ENCODE measurements at regions not wholly inside any gene's neighbourhood (a gene's known extent, or its start where the extent isn't known, plus 50 kb on each side); places are given as distances from the start of the nearest gene placed in this dataset.

DNA sequence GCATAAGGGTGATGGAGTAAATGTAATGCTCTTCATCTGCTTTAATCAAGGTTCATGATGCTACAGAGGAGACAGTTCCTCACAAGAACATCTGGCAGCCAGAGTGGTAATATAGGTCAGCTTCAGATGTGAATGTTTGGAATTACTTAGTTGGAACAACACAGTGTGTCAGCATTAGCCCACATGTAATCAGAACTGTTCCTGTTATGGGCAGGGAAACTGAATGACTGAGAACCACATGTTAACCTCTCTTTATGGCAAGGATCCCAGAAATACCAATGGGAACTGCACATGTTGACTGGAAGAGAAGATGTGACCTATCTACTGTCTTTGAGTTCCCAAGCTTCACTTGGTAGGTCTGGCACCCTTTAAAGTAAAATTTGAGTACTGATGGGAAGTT, 390.1 kb upstream of the PDE3A start:
- no peak overlapping the region for H3K27ac Mint-ChIP-seq
- H3K27me3 Mint-ChIP-seq: no peaks in the 10 kb centered on the region
- Histone ChIP-seq H3K4me3 (ENCODE audit: low read depth, low read length) (no peak overlapping the region), H3K27ac (ENCODE audit: insufficient read depth, low read length, poor library complexity, severe bottlenecking) (no peak overlapping the region), H3K36me3 (ENCODE audit: control insufficient read depth, insufficient read depth, low read length) (no peaks in the 10 kb centered on the region), H3K4me1 (ENCODE audit: control insufficient read depth, insufficient read depth, low read length, poor library complexity, severe bottlenecking) (no peaks in the 10 kb centered on the region), H3K9me3 (ENCODE audit: control insufficient read depth in 2 of 2, low read length in 2 of 2) (no peaks in the 10 kb centered on the region), H3K27me3 (ENCODE audit: control insufficient read depth, insufficient read depth, low read length) (no peaks in the 10 kb centered on the region)
- no peaks in the 10 kb centered on the region for H3K36me3 Mint-ChIP-seq
- H3K4me3 Mint-ChIP-seq: no peak overlapping the region
- H3K4me1 Mint-ChIP-seq: no peaks in the 10 kb centered on the region
- no peak for DNase-seq
- H3K9me3 Mint-ChIP-seq: peaks cover 0 to 7% (median 0%) of the 10 kb centered on the region in 7 donors
- no peak for ATAC-seq (ENCODE audit: low read depth in 2 of 2)

DNA sequence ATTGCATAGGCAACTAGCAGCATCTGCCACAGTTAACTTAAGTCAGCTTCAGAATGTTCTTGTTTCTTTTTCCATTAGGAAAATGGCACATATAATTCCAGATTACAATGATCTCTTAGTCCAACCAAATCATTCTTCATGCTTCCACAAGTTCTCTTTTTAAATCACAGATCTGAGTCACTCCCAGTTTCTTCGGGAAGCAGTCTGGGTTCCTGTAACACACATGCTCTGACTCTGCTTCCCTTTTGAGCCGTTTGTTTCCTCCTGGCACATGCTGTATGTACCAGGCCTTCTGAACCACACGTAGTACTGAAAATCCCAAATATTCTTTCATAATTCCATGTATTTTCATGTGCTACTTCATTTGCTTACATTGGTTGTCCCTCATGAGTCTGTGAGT, 388.8 kb upstream of the PDE3A start:
- Mint-ChIP-seq H3K36me3 (no peaks in the 10 kb centered on the region), H3K4me3 (no peak overlapping the region)
- no peak for DNase-seq

DNA sequence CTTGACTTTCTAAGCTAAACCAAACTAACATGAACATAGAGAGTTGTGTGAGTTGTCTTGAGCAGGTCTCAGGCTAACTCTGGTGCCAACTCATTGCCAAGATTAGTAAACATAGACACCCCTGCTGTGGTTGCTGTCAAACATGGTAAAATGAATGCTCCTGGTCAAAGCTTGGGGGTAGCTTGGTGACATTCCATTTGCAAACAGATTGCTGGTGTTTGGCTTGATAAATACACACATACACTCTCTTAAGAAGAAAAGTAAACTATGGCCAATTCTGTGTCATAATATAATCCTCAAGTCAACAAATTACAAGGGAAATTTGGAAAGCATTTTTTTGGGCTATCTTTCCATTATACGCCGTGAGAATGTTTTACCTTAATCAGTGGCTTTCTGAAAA, 386.4 kb upstream of the PDE3A start:
- Histone ChIP-seq H3K4me1 (ENCODE audit: control insufficient read depth, insufficient read depth, low read length, poor library complexity, severe bottlenecking) (no peaks in the 10 kb centered on the region), H3K9me3 (ENCODE audit: control insufficient read depth in 2 of 2, low read length in 2 of 2) (no peaks in the 10 kb centered on the region), H3K27me3 (ENCODE audit: control insufficient read depth, insufficient read depth, low read length) (no peaks in the 10 kb centered on the region), H3K27ac (ENCODE audit: insufficient read depth, low read length, poor library complexity, severe bottlenecking) (no peak overlapping the region), H3K36me3 (ENCODE audit: control insufficient read depth, insufficient read depth, low read length) (no peaks in the 10 kb centered on the region), H3K4me3 (ENCODE audit: low read depth, low read length) (no peak overlapping the region)
- Mint-ChIP-seq H3K36me3 (no peaks in the 10 kb centered on the region), H3K27me3 (no peaks in the 10 kb centered on the region), H3K9me3 (peaks cover 0 to 11% (median 3%) of the 10 kb centered on the region in 7 donors), H3K27ac (no peak overlapping the region), H3K4me1 (no peaks in the 10 kb centered on the region), H3K4me3 (no peak overlapping the region)
- ATAC-seq (ENCODE audit: low read depth in 2 of 2) (no peak), DNase-seq (no peak)

More for the DNA sequence above, 388.8 kb upstream of the PDE3A start:
- no peaks in the 10 kb centered on the region for H3K4me1 ChIP-seq (ENCODE audit: control insufficient read depth, insufficient read depth, low read length, poor library complexity, severe bottlenecking)
- Mint-ChIP-seq H3K27me3 (no peaks in the 10 kb centered on the region), H3K9me3 (peaks cover 0 to 7% (median 1%) of the 10 kb centered on the region in 7 donors), H3K4me1 (no peaks in the 10 kb centered on the region), H3K27ac (no peak overlapping the region)
- no peaks in the 10 kb centered on the region for H3K27me3 ChIP-seq (ENCODE audit: control insufficient read depth, insufficient read depth, low read length)
- H3K36me3 ChIP-seq (ENCODE audit: control insufficient read depth, insufficient read depth, low read length): no peaks in the 10 kb centered on the region
- H3K27ac ChIP-seq (ENCODE audit: insufficient read depth, low read length, poor library complexity, severe bottlenecking): no peak overlapping the region
- no peak for ATAC-seq (ENCODE audit: low read depth in 2 of 2)
- no peaks in the 10 kb centered on the region for H3K9me3 ChIP-seq (ENCODE audit: control insufficient read depth in 2 of 2, low read length in 2 of 2)
- H3K4me3 ChIP-seq (ENCODE audit: low read depth, low read length): no peak overlapping the region

DNA sequence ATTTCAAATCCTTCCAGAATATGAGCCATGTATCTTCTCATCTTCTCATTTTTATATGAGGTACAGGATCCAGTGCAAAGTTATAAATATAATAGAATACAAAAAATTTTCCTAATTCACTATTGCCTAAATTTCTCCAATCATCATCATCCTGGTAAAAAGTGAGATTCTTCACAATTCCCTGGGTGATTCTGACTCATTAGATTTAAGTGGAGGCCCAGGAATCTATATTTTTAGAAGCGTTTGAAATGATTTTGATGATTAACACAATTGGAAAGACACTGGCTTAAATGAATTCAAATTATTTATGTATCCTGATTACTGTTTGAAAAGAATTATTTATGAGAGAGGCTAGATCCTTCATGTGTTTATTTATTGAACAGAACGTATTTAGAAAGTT, 380.3 kb upstream of the PDE3A start:
- DNase-seq: no peak
- Histone ChIP-seq H3K4me1 (ENCODE audit: control insufficient read depth, insufficient read depth, low read length, poor library complexity, severe bottlenecking) (no peaks in the 10 kb centered on the region), H3K27ac (ENCODE audit: insufficient read depth, low read length, poor library complexity, severe bottlenecking) (no peak overlapping the region), H3K36me3 (ENCODE audit: control insufficient read depth, insufficient read depth, low read length) (no peaks in the 10 kb centered on the region), H3K27me3 (ENCODE audit: control insufficient read depth, insufficient read depth, low read length) (no peaks in the 10 kb centered on the region), H3K9me3 (ENCODE audit: control insufficient read depth in 2 of 2, low read length in 2 of 2) (no peaks in the 10 kb centered on the region), H3K4me3 (ENCODE audit: low read depth, low read length) (no peak overlapping the region)
- H3K36me3 Mint-ChIP-seq: no peaks in the 10 kb centered on the region
- ATAC-seq (ENCODE audit: low read depth in 2 of 2): no peak
- no peaks in the 10 kb centered on the region for H3K27me3 Mint-ChIP-seq
- H3K27ac Mint-ChIP-seq: no peak overlapping the region
- no peaks in the 10 kb centered on the region for H3K4me1 Mint-ChIP-seq
- H3K4me3 Mint-ChIP-seq: no peak overlapping the region
- H3K9me3 Mint-ChIP-seq: peaks cover 0 to 6% (median 2%) of the 10 kb centered on the region in 7 donors

DNA sequence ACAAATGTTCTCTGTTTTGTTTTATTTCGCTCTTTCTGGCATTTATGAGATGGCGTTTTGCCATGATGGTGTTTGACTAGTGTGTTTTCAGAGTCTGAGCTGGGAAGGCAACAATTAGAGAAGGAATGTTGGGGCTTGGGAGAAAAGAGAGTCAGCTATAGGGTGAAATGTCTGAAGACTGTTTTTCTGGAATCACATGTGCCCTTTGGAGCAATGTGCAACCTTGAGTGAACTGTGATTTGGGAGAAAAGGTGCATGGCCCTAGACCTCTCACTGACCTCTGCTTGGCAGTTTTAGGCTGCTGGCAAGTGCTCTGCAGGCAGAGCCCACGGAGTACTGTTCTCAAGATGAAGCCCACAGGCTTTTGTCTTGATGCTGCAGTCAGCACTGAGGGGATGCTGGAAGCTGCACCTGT, 379.9 kb upstream of the PDE3A start:
- Histone ChIP-seq H3K27me3 (ENCODE audit: control insufficient read depth, insufficient read depth, low read length) (no peaks in the 10 kb centered on the region), H3K9me3 (ENCODE audit: control insufficient read depth in 2 of 2, low read length in 2 of 2) (no peaks in the 10 kb centered on the region), H3K27ac (ENCODE audit: insufficient read depth, low read length, poor library complexity, severe bottlenecking) (no peak overlapping the region), H3K4me3 (ENCODE audit: low read depth, low read length) (no peak overlapping the region), H3K4me1 (ENCODE audit: control insufficient read depth, insufficient read depth, low read length, poor library complexity, severe bottlenecking) (no peaks in the 10 kb centered on the region), H3K36me3 (ENCODE audit: control insufficient read depth, insufficient read depth, low read length) (no peaks in the 10 kb centered on the region)
- no peaks in the 10 kb centered on the region for H3K36me3 Mint-ChIP-seq
- no peak overlapping the region for H3K27ac Mint-ChIP-seq
- H3K4me1 Mint-ChIP-seq: no peaks in the 10 kb centered on the region
- DNase-seq (no peak), ATAC-seq (ENCODE audit: low read depth in 2 of 2) (no peak)
- peaks cover 0 to 6% (median 3%) of the 10 kb centered on the region in 7 donors for H3K9me3 Mint-ChIP-seq
- no peaks in the 10 kb centered on the region for H3K27me3 Mint-ChIP-seq
- H3K4me3 Mint-ChIP-seq: no peak overlapping the region

DNA sequence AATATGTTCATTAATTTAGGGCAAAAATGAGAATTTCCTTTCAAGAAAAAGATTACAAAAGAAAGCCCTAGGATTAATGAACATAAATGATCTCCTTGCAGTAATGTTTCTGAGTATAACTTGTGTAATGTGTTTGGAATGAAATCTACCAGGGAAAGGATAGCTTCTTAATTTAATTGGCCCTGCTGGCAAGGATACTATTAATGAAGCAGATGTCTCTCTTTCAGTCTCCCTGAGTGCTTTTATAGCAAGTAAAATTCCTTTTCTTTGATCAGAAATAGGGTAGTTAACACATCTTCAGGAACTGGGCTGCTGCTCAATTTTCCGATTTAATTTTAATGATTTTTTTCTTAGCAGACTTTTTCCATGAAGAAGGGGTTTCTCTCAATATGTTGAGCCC, 379.4 kb upstream of the PDE3A start:
- no peak overlapping the region for H3K27ac Mint-ChIP-seq
- ATAC-seq (ENCODE audit: low read depth in 2 of 2) (no peak), DNase-seq (no peak)
- H3K4me3 Mint-ChIP-seq: no peak overlapping the region
- Histone ChIP-seq H3K27me3 (ENCODE audit: control insufficient read depth, insufficient read depth, low read length) (no peaks in the 10 kb centered on the region), H3K9me3 (ENCODE audit: control insufficient read depth in 2 of 2, low read length in 2 of 2) (no peaks in the 10 kb centered on the region), H3K4me1 (ENCODE audit: control insufficient read depth, insufficient read depth, low read length, poor library complexity, severe bottlenecking) (no peaks in the 10 kb centered on the region), H3K4me3 (ENCODE audit: low read depth, low read length) (no peak overlapping the region), H3K36me3 (ENCODE audit: control insufficient read depth, insufficient read depth, low read length) (no peaks in the 10 kb centered on the region), H3K27ac (ENCODE audit: insufficient read depth, low read length, poor library complexity, severe bottlenecking) (no peak overlapping the region)
- H3K36me3 Mint-ChIP-seq: no peaks in the 10 kb centered on the region
- H3K4me1 Mint-ChIP-seq: no peaks in the 10 kb centered on the region
- peaks cover 0 to 6% (median 3%) of the 10 kb centered on the region in 7 donors for H3K9me3 Mint-ChIP-seq
- no peaks in the 10 kb centered on the region for H3K27me3 Mint-ChIP-seq

DNA sequence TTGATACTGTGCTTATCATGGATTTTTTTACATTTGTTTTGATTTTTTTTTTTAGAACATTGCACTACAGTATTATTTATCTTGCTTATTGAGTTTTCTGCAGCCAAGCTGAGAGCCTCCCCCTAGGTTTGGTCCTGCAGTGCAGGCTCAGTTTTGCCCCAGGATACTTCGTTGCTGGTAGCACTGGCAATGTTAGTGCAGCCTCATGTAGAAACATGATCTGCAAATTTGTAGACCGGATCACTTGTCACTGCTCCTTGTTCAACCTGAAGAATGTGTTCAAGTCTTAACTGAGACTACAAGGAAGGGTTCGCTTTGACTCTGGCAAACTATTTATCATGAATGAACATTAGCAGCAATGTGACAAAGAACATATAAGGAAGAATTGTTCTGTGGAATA, 377.2 kb upstream of the PDE3A start:
- ATAC-seq (ENCODE audit: low read depth in 2 of 2) (no peak), DNase-seq (no peak)
- Mint-ChIP-seq H3K9me3 (peaks cover 0 to 7% (median 2%) of the 10 kb centered on the region in 7 donors), H3K27ac (no peak overlapping the region), H3K4me3 (no peak overlapping the region), H3K4me1 (no peaks in the 10 kb centered on the region), H3K36me3 (no peaks in the 10 kb centered on the region), H3K27me3 (no peaks in the 10 kb centered on the region)
- H3K27me3 ChIP-seq (ENCODE audit: control insufficient read depth, insufficient read depth, low read length): no peaks in the 10 kb centered on the region
- H3K27ac ChIP-seq (ENCODE audit: insufficient read depth, low read length, poor library complexity, severe bottlenecking): no peak overlapping the region
- no peak overlapping the region for H3K4me3 ChIP-seq (ENCODE audit: low read depth, low read length)
- H3K9me3 ChIP-seq (ENCODE audit: control insufficient read depth in 2 of 2, low read length in 2 of 2): no peaks in the 10 kb centered on the region
- no peaks in the 10 kb centered on the region for H3K4me1 ChIP-seq (ENCODE audit: control insufficient read depth, insufficient read depth, low read length, poor library complexity, severe bottlenecking)
- H3K36me3 ChIP-seq (ENCODE audit: control insufficient read depth, insufficient read depth, low read length): no peaks in the 10 kb centered on the region

DNA sequence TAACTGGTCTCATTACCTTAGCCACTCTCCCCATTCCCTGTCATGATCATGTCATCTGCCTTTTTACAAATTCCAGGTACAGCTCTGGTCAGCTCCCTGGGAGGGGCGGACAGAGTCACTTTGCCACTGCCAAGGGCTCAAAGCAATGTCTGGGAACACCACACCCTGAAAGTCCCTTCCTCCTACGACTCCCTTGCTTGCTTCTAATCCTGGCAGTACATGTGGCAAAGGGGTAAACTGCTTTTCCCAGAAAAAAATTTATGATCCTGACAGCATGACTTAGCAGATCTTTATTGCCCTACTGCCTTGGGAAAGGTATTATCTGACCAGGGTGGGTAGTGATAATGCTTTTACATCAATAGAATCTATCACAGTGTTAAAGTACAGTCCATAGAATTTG, 376.0 kb upstream of the PDE3A start:
- Histone ChIP-seq H3K27ac (ENCODE audit: insufficient read depth, low read length, poor library complexity, severe bottlenecking) (no peak overlapping the region), H3K9me3 (ENCODE audit: control insufficient read depth in 2 of 2, low read length in 2 of 2) (no peaks in the 10 kb centered on the region), H3K27me3 (ENCODE audit: control insufficient read depth, insufficient read depth, low read length) (no peaks in the 10 kb centered on the region), H3K4me3 (ENCODE audit: low read depth, low read length) (no peak overlapping the region), H3K36me3 (ENCODE audit: control insufficient read depth, insufficient read depth, low read length) (no peaks in the 10 kb centered on the region), H3K4me1 (ENCODE audit: control insufficient read depth, insufficient read depth, low read length, poor library complexity, severe bottlenecking) (no peaks in the 10 kb centered on the region)
- H3K9me3 Mint-ChIP-seq: peaks cover 0 to 7% (median 2%) of the 10 kb centered on the region in 7 donors
- ATAC-seq (ENCODE audit: low read depth in 2 of 2): no peak
- no peak overlapping the region for H3K27ac Mint-ChIP-seq
- DNase-seq: no peak
- H3K36me3 Mint-ChIP-seq: no peaks in the 10 kb centered on the region
- no peaks in the 10 kb centered on the region for H3K4me1 Mint-ChIP-seq
- no peak overlapping the region for H3K4me3 Mint-ChIP-seq
- H3K27me3 Mint-ChIP-seq: no peaks in the 10 kb centered on the region

All from CD4-positive, CD25-positive, alpha-beta regulatory T cell (primary cell).